Hepatocyte (in vitro differentiated cells): ENCODE measurements at regions not wholly inside any gene's neighbourhood (a gene's known extent, or its start where the extent isn't known, plus 50 kb on each side); places are given as distances from the start of the nearest gene placed in this dataset.

Source experiments
- DNase-seq: peaks from one replicate; pipeline ENCODE4 v3.0.0-alpha.2; 2016; ENCODE audit warnings: low spot score
- H2AFZ ChIP-seq: fragments of 200-600 bp; sonication (generic); 2 replicates; pipeline ENCODE4 v1.6.0; 2016; ENCODE audit warnings: antibody characterized with exemption, mild to moderate bottlenecking
- H3K27ac ChIP-seq: fragments of 200-600 bp; sonication (generic); 2 replicates; pipeline ENCODE4 v1.5.1; 2016; ENCODE audit warnings: mild to moderate bottlenecking
- H3K27me3 ChIP-seq: fragments of 200-600 bp; sonication (generic); 2 replicates; pipeline ENCODE4 v1.6.1; 2016
- H3K36me3 ChIP-seq: fragments of 200-600 bp; sonication (generic); replicated peaks from 2 replicates; pipeline ENCODE4 v1.5.1; 2016; ENCODE audit warnings: low read depth; ENCODE audit not compliant: insufficient read depth
- H3K4me1 ChIP-seq: fragments of 200-600 bp; sonication (generic); 2 replicates; pipeline ENCODE4 v1.5.1; 2016; ENCODE audit warnings: mild to moderate bottlenecking, moderate library complexity; ENCODE audit not compliant: insufficient read depth
- H3K4me2 ChIP-seq: fragments of 200-600 bp; sonication (generic); 2 replicates; pipeline ENCODE4 v1.6.0; 2016
- H3K4me3 ChIP-seq: fragments of 200-600 bp; sonication (generic); 2 replicates; pipeline ENCODE4 v1.5.1; 2016; ENCODE audit warnings: mild to moderate bottlenecking
- H3K79me2 ChIP-seq: fragments of 200-600 bp; sonication (generic); 2 replicates; pipeline ENCODE4 v1.6.0; 2017; ENCODE audit warnings: mild to moderate bottlenecking
- H3K9me2 ChIP-seq: fragments of 200-600 bp; sonication (generic); replicated peaks from 2 replicates; pipeline ENCODE4 v1.6.0; 2017; ENCODE audit warnings: mild to moderate bottlenecking; ENCODE audit not compliant: insufficient read depth
- H3K9me3 ChIP-seq: fragments of 200-600 bp; sonication (generic); 2 replicates; pipeline ENCODE4 v1.5.1; 2016; ENCODE audit warnings: low read depth, mild to moderate bottlenecking
- H4K20me1 ChIP-seq: fragments of 200-600 bp; sonication (generic); 2 replicates; pipeline ENCODE4 v1.6.0; 2016; ENCODE audit warnings: mild to moderate bottlenecking; ENCODE audit not compliant: insufficient read depth, poor library complexity, severe bottlenecking
- CTCF ChIP-seq: fragments of 200-600 bp; sonication (generic); IDR thresholded peaks from 2 replicates; pipeline ENCODE4 v1.5.1; 2016; ENCODE audit warnings: antibody characterized with exemption, mild to moderate bottlenecking; ENCODE audit not compliant: poor library complexity
- EZH2 ChIP-seq: fragments of 200-600 bp; sonication (generic); IDR thresholded peaks from 2 replicates; pipeline ENCODE4 v1.6.1; 2016; ENCODE audit warnings: antibody characterized with exemption, mild to moderate bottlenecking, borderline replicate concordance
- EZH2phosphoT487 ChIP-seq: fragments of 200-600 bp; sonication (generic); IDR thresholded peaks from one replicate; pipeline ENCODE4 v1.6.1; 2018; ENCODE audit warnings: antibody characterized with exemption, mild to moderate bottlenecking, low read depth, moderate library complexity; ENCODE audit not compliant: unreplicated experiment, severe bottlenecking
- WGBS: methylation state at CpG from one replicate; pipeline ENCODE4 v1.1.6; 2016; ENCODE audit warnings: low lambda C conversion rate; ENCODE audit errors: missing lambda C conversion rate; 5-methylcytosine and 5-hydroxymethylcytosine counted together

GRCh38 chr4:142922720-142923119 is 76.6 kb upstream of the INPP4B start:
- 94% methylated on average over 1 of the region's 1 CpG for WGBS
- H3K36me3 ChIP-seq = no peaks in the 10 kb centered on the region
- no peaks in the 10 kb centered on the region for H4K20me1 ChIP-seq
- H3K4me2 ChIP-seq = no peak overlapping the region
- H3K79me2 ChIP-seq = no peaks in the 10 kb centered on the region
- peaks cover 4% of the 10 kb centered on the region for H3K4me1 ChIP-seq
- no peak for DNase-seq
- no peaks in the 10 kb centered on the region for H3K9me3 ChIP-seq
- H3K4me3 ChIP-seq = no peak overlapping the region
- TF ChIP-seq EZH2phosphoT487 (no peak), EZH2 (no peak), CTCF (no peak)
- H2AFZ ChIP-seq = no peak overlapping the region
- H3K9me2 ChIP-seq = no peaks in the 10 kb centered on the region
- no peaks in the 10 kb centered on the region for H3K27me3 ChIP-seq
- no peak overlapping the region for H3K27ac ChIP-seq

- H4K20me1 ChIP-seq = no peaks in the 10 kb centered on the region
- H3K27me3 ChIP-seq = no peaks in the 10 kb centered on the region
- H3K79me2 ChIP-seq = no peaks in the 10 kb centered on the region
- no peaks in the 10 kb centered on the region for H3K9me3 ChIP-seq
- DNase-seq = no peak
- H3K4me2 ChIP-seq = no peak overlapping the region
- H3K27ac ChIP-seq = peak overlapping the region; percentile 41
- H3K9me2 ChIP-seq = no peaks in the 10 kb centered on the region
- H2AFZ ChIP-seq = no peak overlapping the region
- no peak for TF ChIP-seq CTCF
- no peak for TF ChIP-seq EZH2
- TF ChIP-seq EZH2phosphoT487 = no peak
- H3K36me3 ChIP-seq = no peaks in the 10 kb centered on the region
- no peak overlapping the region for H3K4me3 ChIP-seq
- peaks cover 4% of the 10 kb centered on the region for H3K4me1 ChIP-seq
Measured at GRCh38 chr4:142923619-142924018, 77.5 kb upstream of the INPP4B start.

GRCh38 chr4:142925161-142925560 is 79.1 kb upstream of the INPP4B start:
- no peak overlapping the region for H2AFZ ChIP-seq
- no peaks in the 10 kb centered on the region for H3K79me2 ChIP-seq
- no peaks in the 10 kb centered on the region for H3K27me3 ChIP-seq
- H3K36me3 ChIP-seq = no peaks in the 10 kb centered on the region
- TF ChIP-seq EZH2phosphoT487 (no peak), CTCF (no peak), EZH2 (no peak)
- no peak for DNase-seq
- no peak overlapping the region for H3K27ac ChIP-seq
- 91% methylated on average over 1 of the region's 1 CpG for WGBS
- H4K20me1 ChIP-seq = no peaks in the 10 kb centered on the region
- no peaks in the 10 kb centered on the region for H3K9me2 ChIP-seq
- H3K4me3 ChIP-seq = no peak overlapping the region
- peaks cover 4% of the 10 kb centered on the region for H3K4me1 ChIP-seq
- no peaks in the 10 kb centered on the region for H3K9me3 ChIP-seq
- H3K4me2 ChIP-seq = no peak overlapping the region

- Histone ChIP-seq H3K4me1 (peaks cover 4% of the 10 kb centered on the region), H4K20me1 (no peaks in the 10 kb centered on the region), H3K9me3 (no peaks in the 10 kb centered on the region), H3K79me2 (no peaks in the 10 kb centered on the region), H3K4me3 (no peak overlapping the region), H3K36me3 (no peaks in the 10 kb centered on the region), H3K27ac (no peak overlapping the region), H2AFZ (no peak overlapping the region), H3K27me3 (no peaks in the 10 kb centered on the region), H3K9me2 (no peaks in the 10 kb centered on the region), H3K4me2 (no peak overlapping the region)
- TF ChIP-seq CTCF (no peak), EZH2phosphoT487 (no peak), EZH2 (no peak)
- WGBS = 77% methylated on average over 1 of the region's 1 CpG
- no peak for DNase-seq
Measured at GRCh38 chr4:142927721-142928120, 81.6 kb upstream of the INPP4B start.
